HG03175 (cell line): ENCODE measurements at regions not wholly inside any gene's neighbourhood (a gene's known extent, or its start where the extent isn't known, plus 50 kb on each side); places are given as distances from the start of the nearest gene placed in this dataset.

ENCODE experiments used
- ATAC-seq: cut with Tn5 transposase; IDR thresholded peaks from one replicate; pipeline ENCODE4 v1.9.1; 2021; ENCODE audit warnings: mild to moderate bottlenecking, moderate library complexity; ENCODE audit not compliant: unreplicated experiment

GRCh38 chr1:30323841-30324240, 399.5 kb downstream of the MATN1 start:
- ATAC-seq: no peak

- no peak for ATAC-seq
Measured at GRCh38 chr1:30323352-30323751, 400.0 kb downstream of the MATN1 start.

- no peak for ATAC-seq
Measured at GRCh38 chr1:30322859-30323257, 400.5 kb downstream of the MATN1 start.

GRCh38 chr1:30321996-30322858, 401.2 kb downstream of the MATN1 start:
- ATAC-seq: no peak

GRCh38 chr1:30321246-30321910, 402.0 kb downstream of the MATN1 start:
- no peak for ATAC-seq

GRCh38 chr1:30320581-30320890, 402.8 kb downstream of the MATN1 start:
- ATAC-seq: no peak

GRCh38 chr1:30319765-30320580, 403.4 kb downstream of the MATN1 start:
- no peak for ATAC-seq

GRCh38 chr1:30318864-30319718, 404.3 kb downstream of the MATN1 start:
- ATAC-seq: no peak

GRCh38 chr1:30318413-30318812, 405.0 kb downstream of the MATN1 start:
- ATAC-seq: no peak

GRCh38 chr1:30317921-30318320, 405.5 kb downstream of the MATN1 start:
- ATAC-seq: no peak

- ATAC-seq: no peak
Measured at GRCh38 chr1:30316056-30316455, 407.3 kb downstream of the MATN1 start.

GRCh38 chr1:30315185-30315960, 408.0 kb downstream of the MATN1 start:
- ATAC-seq: no peak

- no peak for ATAC-seq
Measured at GRCh38 chr1:30314591-30314990, 408.8 kb downstream of the MATN1 start.

GRCh38 chr1:30313584-30313983, 409.8 kb downstream of the MATN1 start:
- ATAC-seq: no peak

- ATAC-seq: no peak
Measured at GRCh38 chr1:30313176-30313575, 410.2 kb downstream of the MATN1 start.

- ATAC-seq: no peak
Measured at GRCh38 chr1:30312226-30312625, 411.2 kb downstream of the MATN1 start.

- no peak for ATAC-seq
Measured at GRCh38 chr1:30311749-30312148, 411.6 kb downstream of the MATN1 start.

GRCh38 chr1:30310966-30311742, 412.2 kb downstream of the MATN1 start:
- ATAC-seq: no peak

- no peak for ATAC-seq
Measured at GRCh38 chr1:30307182-30307581, 416.2 kb downstream of the MATN1 start.
